ENCODE measurements at regions not wholly inside any gene's neighbourhood (a gene's known extent, or its start where the extent isn't known, plus 50 kb on each side); places are given as distances from the start of the nearest gene placed in this dataset.

GRCh38 chr12:71019282-71019831 lies 98.8 kb upstream of the PTPRR start:
- Mint-ChIP-seq H3K27ac (no peak overlapping the region), H3K9me3 (peaks cover 2% of the 10 kb centered on the region; the same call in 2 of the 3 replicates), H3K4me1 (peaks cover 30% of the 10 kb centered on the region), H3K4me3 (no peak overlapping the region), H3K36me3 (ENCODE audit: low read depth) (no peaks in the 10 kb centered on the region), H3K27me3 (ENCODE audit: insufficient read depth, low read depth, poor library complexity) (no peaks in the 10 kb centered on the region)
- no peaks in the 10 kb centered on the region for H3K36me3 ChIP-seq (ENCODE audit: insufficient read depth)
- H3K79me2 ChIP-seq (replicated peaks; ENCODE audit: insufficient read depth) = no peaks in the 10 kb centered on the region
- ATAC-seq = no peak
- no peaks in the 10 kb centered on the region for H3K27me3 ChIP-seq (ENCODE audit: insufficient read depth)
- H3F3A ChIP-seq (replicated peaks; ENCODE audit: low read depth) = no peaks in the 10 kb centered on the region
- TF ChIP-seq POLR2AphosphoS5 (IDR thresholded peaks at IDR 0.05; ENCODE audit: low read depth) (no peak), ZNF462 (CRISPR knock-in tag; IDR thresholded peaks at IDR 0.05) (no peak), CTCF (conservative IDR thresholded peaks at IDR 0.05; ENCODE audit: low read depth in 2 of 2) (no peak), EZH2phosphoT487 (IDR thresholded peaks at IDR 0.05; ENCODE audit: unreplicated experiment) (no peak), CREB1 (CRISPR knock-in tag; IDR thresholded peaks at IDR 0.05; ENCODE audit: low read depth) (no peak), ZNF114 (CRISPR knock-in tag; IDR thresholded peaks at IDR 0.05) (no peak), NANOG (IDR thresholded peaks at IDR 0.05; ENCODE audit: borderline replicate concordance) (no peak), REST (IDR thresholded peaks at IDR 0.05; ENCODE audit: unreplicated experiment) (no peak), ZNF331 (CRISPR knock-in tag; IDR thresholded peaks at IDR 0.05; ENCODE audit: low read depth) (no peak), JUNB (IDR thresholded peaks at IDR 0.05; ENCODE audit: unreplicated experiment) (no peak), STAT1 (IDR thresholded peaks at IDR 0.05; ENCODE audit: unreplicated experiment) (no peak), ETS1 (IDR thresholded peaks at IDR 0.05) (no peak)
- no peak overlapping the region for H2AFZ ChIP-seq
- peak; percentile 40 for DNase-seq (ENCODE audit: low spot score)
- no peak overlapping the region for H3K4me2 ChIP-seq
- H3K4me1 ChIP-seq (ENCODE audit: insufficient read depth) = peaks cover 27% of the 10 kb centered on the region
- no peak overlapping the region for H3K27ac ChIP-seq (ENCODE audit: low read depth)
- H4K20me1 ChIP-seq (replicated peaks; ENCODE audit: insufficient read depth) = no peaks in the 10 kb centered on the region
- H3K9me2 ChIP-seq (ENCODE audit: insufficient read depth) = peaks cover 9% of the 10 kb centered on the region
- no peak overlapping the region for H3K4me3 ChIP-seq
